H1 (cell line): ENCODE measurements at regions not wholly inside any gene's neighbourhood (a gene's known extent, or its start where the extent isn't known, plus 50 kb on each side); places are given as distances from the start of the nearest gene placed in this dataset.

ENCODE experiments used
- ATF3 ChIP-seq: IDR thresholded peaks from 2 replicates; pipeline ENCODE4 v1.6.1; 2011; ENCODE audit warnings: low read depth, mild to moderate bottlenecking, low read length; ENCODE audit not compliant: insufficient read depth
- GABPA ChIP-seq: IDR thresholded peaks from 2 replicates; pipeline ENCODE4 v1.6.1; 2011; ENCODE audit warnings: mild to moderate bottlenecking, low read length, moderate library complexity, borderline replicate concordance; ENCODE audit not compliant: insufficient read depth
- MAX ChIP-seq: IDR thresholded peaks from 2 replicates; pipeline ENCODE4 v1.6.1; 2012; ENCODE audit warnings: inconsistent platforms
- NRF1 ChIP-seq: IDR thresholded peaks from 2 replicates; pipeline ENCODE4 v1.6.1; 2011; ENCODE audit warnings: mild to moderate bottlenecking, low read depth, low read length, improper control_type of control experiment
- PHF8 ChIP-seq: fragments of 200-600 bp; sonication (generic); conservative IDR thresholded peaks from 2 replicates; pipeline ENCODE4 v1.7.1; 2012; ENCODE audit warnings: low read depth, mild to moderate bottlenecking, inconsistent platforms, low read length, moderate library complexity

DNA sequence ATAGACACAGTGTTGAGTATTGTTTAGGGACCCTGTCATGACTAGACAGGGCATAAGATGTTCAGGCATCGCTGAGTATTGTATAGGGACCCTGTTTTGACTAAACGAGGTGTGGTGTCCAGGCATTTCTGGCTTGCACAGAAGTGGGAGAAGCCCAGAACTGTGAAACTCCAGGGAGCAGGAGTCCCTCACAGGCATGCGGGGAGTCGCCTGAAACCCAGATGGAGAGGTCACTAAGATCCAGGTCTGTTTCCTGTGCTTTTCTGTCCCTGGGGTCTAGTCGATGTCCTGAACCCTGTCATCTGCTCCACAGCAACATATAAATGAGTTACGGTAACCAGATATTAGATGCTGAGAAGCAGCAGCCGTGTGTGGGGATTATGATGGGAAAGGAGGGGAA, 469.0 kb upstream of the SALL3 start (continued):
- no peak for TF ChIP-seq PHF8
- no peak for TF ChIP-seq ATF3
- TF ChIP-seq NRF1 = no peak
- TF ChIP-seq MAX = no peak
- TF ChIP-seq GABPA = no peak
